ENCODE measurements at regions not wholly inside any gene's neighbourhood (a gene's known extent, or its start where the extent isn't known, plus 50 kb on each side); places are given as distances from the start of the nearest gene placed in this dataset.

GRCh38 chr2:222136106-222136630 is 162.6 kb downstream of the PAX3 start:
- TF ChIP-seq, protein P1, sequence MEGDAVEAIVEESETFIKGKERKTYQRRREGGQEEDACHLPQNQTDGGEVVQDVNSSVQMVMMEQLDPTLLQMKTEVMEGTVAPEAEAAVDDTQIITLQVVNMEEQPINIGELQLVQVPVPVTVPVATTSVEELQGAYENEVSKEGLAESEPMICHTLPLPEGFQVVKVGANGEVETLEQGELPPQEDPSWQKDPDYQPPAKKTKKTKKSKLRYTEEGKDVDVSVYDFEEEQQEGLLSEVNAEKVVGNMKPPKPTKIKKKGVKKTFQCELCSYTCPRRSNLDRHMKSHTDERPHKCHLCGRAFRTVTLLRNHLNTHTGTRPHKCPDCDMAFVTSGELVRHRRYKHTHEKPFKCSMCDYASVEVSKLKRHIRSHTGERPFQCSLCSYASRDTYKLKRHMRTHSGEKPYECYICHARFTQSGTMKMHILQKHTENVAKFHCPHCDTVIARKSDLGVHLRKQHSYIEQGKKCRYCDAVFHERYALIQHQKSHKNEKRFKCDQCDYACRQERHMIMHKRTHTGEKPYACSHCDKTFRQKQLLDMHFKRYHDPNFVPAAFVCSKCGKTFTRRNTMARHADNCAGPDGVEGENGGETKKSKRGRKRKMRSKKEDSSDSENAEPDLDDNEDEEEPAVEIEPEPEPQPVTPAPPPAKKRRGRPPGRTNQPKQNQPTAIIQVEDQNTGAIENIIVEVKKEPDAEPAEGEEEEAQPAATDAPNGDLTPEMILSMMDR (conservative IDR thresholded peaks at IDR 0.05) = no peak
- TF ChIP-seq EZH2 (IDR thresholded peaks at IDR 0.05; ENCODE audit: low read depth) = no peak

Data from PC-9 (cell line).